ENCODE measurements at regions not wholly inside any gene's neighbourhood (a gene's known extent, or its start where the extent isn't known, plus 50 kb on each side); places are given as distances from the start of the nearest gene placed in this dataset.

- no peaks in the 10 kb centered on the region for H3K27me3 ChIP-seq (ENCODE audit: control insufficient read depth, insufficient read depth, low read length)
- no peak for TF ChIP-seq CTCF (IDR thresholded peaks at IDR 0.05; ENCODE audit: borderline replicate concordance, extremely low read depth, insufficient read depth)
- H3K9ac ChIP-seq (ENCODE audit: low read length in 3 of 3) = no peak overlapping the region
- H3K27ac ChIP-seq (ENCODE audit: low read depth in 2 of 2, low read length in 2 of 2) = no peak overlapping the region
- H3K4me1 ChIP-seq (ENCODE audit: control insufficient read depth in 2 of 3, insufficient read depth in 2 of 3, low read depth in 1 of 3, low read length in 3 of 3) = no peaks in the 10 kb centered on the region
- no peaks in the 10 kb centered on the region for H3K36me3 ChIP-seq (ENCODE audit: control insufficient read depth in 2 of 3, insufficient read depth in 3 of 3, low read length in 3 of 3)
- intact Hi-C loops (cut with DNase I) = no loop called here
- no peak for FAIRE-seq
- no peaks in the 10 kb centered on the region for H3K9me3 ChIP-seq (ENCODE audit: control insufficient read depth in 2 of 3, insufficient read depth in 1 of 3, low read length in 3 of 3)
- H3K4me3 ChIP-seq (ENCODE audit: low read length in 3 of 3) = no peak overlapping the region
- no peak for DNase-seq
These were observed 105.4 kb upstream of the FAM9C start for GRCh38 chrX:13149702-13150350.

- H3K9ac ChIP-seq (ENCODE audit: low read length in 3 of 3) = no peak overlapping the region
- no peaks in the 10 kb centered on the region for H3K9me3 ChIP-seq (ENCODE audit: control insufficient read depth in 2 of 3, insufficient read depth in 1 of 3, low read length in 3 of 3)
- H3K27ac ChIP-seq (ENCODE audit: low read depth in 2 of 2, low read length in 2 of 2) = no peak overlapping the region
- no peaks in the 10 kb centered on the region for H3K36me3 ChIP-seq (ENCODE audit: control insufficient read depth in 2 of 3, insufficient read depth in 3 of 3, low read length in 3 of 3)
- no peaks in the 10 kb centered on the region for H3K4me1 ChIP-seq (ENCODE audit: control insufficient read depth in 2 of 3, insufficient read depth in 2 of 3, low read depth in 1 of 3, low read length in 3 of 3)
- intact Hi-C loops (cut with DNase I) = no loop called here
- H3K4me3 ChIP-seq (ENCODE audit: low read length in 3 of 3) = no peak overlapping the region
- no peak for TF ChIP-seq CTCF (IDR thresholded peaks at IDR 0.05; ENCODE audit: borderline replicate concordance, extremely low read depth, insufficient read depth)
- no peaks in the 10 kb centered on the region for H3K27me3 ChIP-seq (ENCODE audit: control insufficient read depth, insufficient read depth, low read length)
- no peak for FAIRE-seq
- peak in 1 of 5 donors; percentile 26 for DNase-seq
These were observed 103.3 kb upstream of the FAM9C start for GRCh38 chrX:13147733-13148132.

GRCh38 chrX:13147147-13147546 is 102.7 kb upstream of the FAM9C start:
- Histone ChIP-seq H3K4me1 (ENCODE audit: control insufficient read depth in 2 of 3, insufficient read depth in 2 of 3, low read depth in 1 of 3, low read length in 3 of 3) (no peaks in the 10 kb centered on the region), H3K9ac (ENCODE audit: low read length in 3 of 3) (no peak overlapping the region), H3K27ac (ENCODE audit: low read depth in 2 of 2, low read length in 2 of 2) (no peak overlapping the region), H3K36me3 (ENCODE audit: control insufficient read depth in 2 of 3, insufficient read depth in 3 of 3, low read length in 3 of 3) (no peaks in the 10 kb centered on the region), H3K4me3 (ENCODE audit: low read length in 3 of 3) (no peak overlapping the region), H3K9me3 (ENCODE audit: control insufficient read depth in 2 of 3, insufficient read depth in 1 of 3, low read length in 3 of 3) (no peaks in the 10 kb centered on the region), H3K27me3 (ENCODE audit: control insufficient read depth, insufficient read depth, low read length) (no peaks in the 10 kb centered on the region)
- intact Hi-C loops (cut with DNase I) = no loop called here
- DNase-seq (no peak), FAIRE-seq (no peak)
- TF ChIP-seq CTCF (IDR thresholded peaks at IDR 0.05; ENCODE audit: borderline replicate concordance, extremely low read depth, insufficient read depth) = no peak
